Left lung (tissue), 4 donors: ENCODE measurements at regions not wholly inside any gene's neighbourhood (a gene's known extent, or its start where the extent isn't known, plus 50 kb on each side); places are given as distances from the start of the nearest gene placed in this dataset.

ENCODE experiments used
- ATAC-seq: fragments of 200-7000 bp; cut with Tn5 transposase; one replicate; pipeline ENCODE4 v1.9.1; 2020; ENCODE audit warnings: moderate library complexity
- DNase-seq, 4 donors: peaks; one replicate each; pipeline ENCODE4 v3.0.0-alpha.2; 2013 to 2020
- H3K27ac ChIP-seq, 2 donors: fragments of 200-600 bp; sonication (generic) in 1 of 2; one replicate each; pipeline versions ENCODE4 v1.5.0 to v1.8.0; 2020 to 2021
- H3K27me3 ChIP-seq, 2 donors: fragments of 200-600 bp; sonication (generic) in 1 of 2; one replicate each; pipeline versions ENCODE4 v1.5.0 to v1.8.0; 2020 to 2021
- H3K36me3 ChIP-seq, 2 donors: fragments of 200-600 bp; sonication (generic) in 1 of 2; one replicate each; pipeline versions ENCODE4 v1.5.0 to v1.8.0; 2020 to 2021
- H3K4me1 ChIP-seq, 2 donors: fragments of 200-600 bp; one replicate each; pipeline ENCODE4 v1.8.0; 2021
- H3K4me3 ChIP-seq, 2 donors: fragments of 200-600 bp; sonication (generic) in 1 of 2; one replicate each; pipeline versions ENCODE4 v1.5.0 to v1.8.0; 2020 to 2021; ENCODE audit warnings: mild to moderate bottlenecking in 1 of 2
- H3K9me3 ChIP-seq, 2 donors: fragments of 200-600 bp; sonication (generic) in 1 of 2; one replicate each; pipeline versions ENCODE4 v1.5.0 to v1.8.0; 2020 to 2021
- intact Hi-C, 2 donors: fragments of 100-400 bp; cut with DNase I; formaldehyde crosslinking; loops; one replicate each; pipeline versions ENCODE4 v1.11.2 to v1.14.2; 2022
- TF ChIP-seq, protein P1 (sequence below), 2 donors: fragments of 200-600 bp; sonication (generic) in 1 of 2; IDR thresholded peaks; one replicate each; pipeline versions ENCODE4 v1.5.0 to v1.8.0; 2021; ENCODE audit warnings: antibody characterized with exemption in 2 of 2
- donor health status: DM: no; HTN: yes; CAD: no.
- donor health status: DM: no; HTN: no; CAD: no.

- no peak overlapping the region for H3K4me3 ChIP-seq
These were observed 66.9 kb upstream of the SLC25A13 start for GRCh38 chr7:96388620-96389383.

GRCh38 chr7:96388166-96388565 lies 66.3 kb upstream of the SLC25A13 start:
- no peaks in the 10 kb centered on the region for H3K4me1 ChIP-seq
- H3K36me3 ChIP-seq = no peaks in the 10 kb centered on the region
- intact Hi-C loops = no loop called here
- ATAC-seq (no peak), DNase-seq (no peak)
- no peaks in the 10 kb centered on the region for H3K27me3 ChIP-seq
- peak overlapping the region; percentile 36 to 41 for H3K27ac ChIP-seq
- TF ChIP-seq, protein P1, sequence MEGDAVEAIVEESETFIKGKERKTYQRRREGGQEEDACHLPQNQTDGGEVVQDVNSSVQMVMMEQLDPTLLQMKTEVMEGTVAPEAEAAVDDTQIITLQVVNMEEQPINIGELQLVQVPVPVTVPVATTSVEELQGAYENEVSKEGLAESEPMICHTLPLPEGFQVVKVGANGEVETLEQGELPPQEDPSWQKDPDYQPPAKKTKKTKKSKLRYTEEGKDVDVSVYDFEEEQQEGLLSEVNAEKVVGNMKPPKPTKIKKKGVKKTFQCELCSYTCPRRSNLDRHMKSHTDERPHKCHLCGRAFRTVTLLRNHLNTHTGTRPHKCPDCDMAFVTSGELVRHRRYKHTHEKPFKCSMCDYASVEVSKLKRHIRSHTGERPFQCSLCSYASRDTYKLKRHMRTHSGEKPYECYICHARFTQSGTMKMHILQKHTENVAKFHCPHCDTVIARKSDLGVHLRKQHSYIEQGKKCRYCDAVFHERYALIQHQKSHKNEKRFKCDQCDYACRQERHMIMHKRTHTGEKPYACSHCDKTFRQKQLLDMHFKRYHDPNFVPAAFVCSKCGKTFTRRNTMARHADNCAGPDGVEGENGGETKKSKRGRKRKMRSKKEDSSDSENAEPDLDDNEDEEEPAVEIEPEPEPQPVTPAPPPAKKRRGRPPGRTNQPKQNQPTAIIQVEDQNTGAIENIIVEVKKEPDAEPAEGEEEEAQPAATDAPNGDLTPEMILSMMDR (IDR thresholded peaks at IDR 0.05) = no peak
- H3K9me3 ChIP-seq = no peaks in the 10 kb centered on the region
- no peak overlapping the region for H3K4me3 ChIP-seq

More at GRCh38 chr7:96388620-96389383, 66.9 kb upstream of the SLC25A13 start:
- DNase-seq (peak in 1 of 4 donors; percentile 14), ATAC-seq (peak; percentile 65)
- TF ChIP-seq, protein P1 (IDR thresholded peaks at IDR 0.05) = no peak
- Histone ChIP-seq H3K36me3 (no peaks in the 10 kb centered on the region), H3K27ac (peak overlapping the region; percentile 36 to 41), H3K4me1 (no peaks in the 10 kb centered on the region), H3K9me3 (no peaks in the 10 kb centered on the region), H3K27me3 (no peaks in the 10 kb centered on the region)
- intact Hi-C loops = no loop called here

GRCh38 chr7:96380111-96380512 lies 58.2 kb upstream of the SLC25A13 start:
- Histone ChIP-seq H3K4me3 (no peak overlapping the region), H3K27ac (no peak overlapping the region), H3K9me3 (no peaks in the 10 kb centered on the region), H3K27me3 (no peaks in the 10 kb centered on the region), H3K36me3 (no peaks in the 10 kb centered on the region), H3K4me1 (no peaks in the 10 kb centered on the region)
- ATAC-seq (no peak), DNase-seq (peak in 1 of 4 donors; percentile 29)
- intact Hi-C loops = no loop called here
- TF ChIP-seq, protein P1 (IDR thresholded peaks at IDR 0.05) = no peak

DNA sequence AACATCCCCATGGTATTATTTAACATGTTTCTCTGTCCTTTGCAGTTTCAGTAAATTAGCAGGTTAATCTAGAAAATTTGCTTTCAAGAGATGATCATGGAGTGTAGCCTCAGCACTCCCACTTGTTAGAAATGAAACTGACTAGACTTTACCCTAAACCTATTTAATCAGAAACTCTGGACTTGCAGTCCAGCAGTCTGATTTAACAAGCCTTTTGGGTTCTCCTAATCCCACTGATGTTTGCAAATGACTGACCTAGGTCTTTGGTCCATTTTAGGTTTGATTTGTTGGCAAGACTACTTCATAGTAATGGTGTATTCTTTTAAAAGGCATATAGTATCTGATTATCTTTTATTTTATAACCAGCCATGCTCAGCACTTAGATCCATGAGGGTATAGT lies 55.5 kb upstream of the SLC25A13 start:
- ATAC-seq (no peak), DNase-seq (no peak)
- H3K27me3 ChIP-seq = no peaks in the 10 kb centered on the region
- TF ChIP-seq, protein P1 (IDR thresholded peaks at IDR 0.05) = no peak
- intact Hi-C loops = no loop called here
- H3K4me1 ChIP-seq = no peaks in the 10 kb centered on the region
- H3K9me3 ChIP-seq = no peaks in the 10 kb centered on the region
- H3K4me3 ChIP-seq = no peak overlapping the region
- H3K36me3 ChIP-seq = no peaks in the 10 kb centered on the region
- H3K27ac ChIP-seq = no peak overlapping the region
